Gastrocnemius medialis (tissue), 4 donors: ENCODE measurements at regions not wholly inside any gene's neighbourhood (a gene's known extent, or its start where the extent isn't known, plus 50 kb on each side); places are given as distances from the start of the nearest gene placed in this dataset.

Source experiments
- ATAC-seq, 2 donors: fragments of 150-250 bp; one replicate each; pipeline ENCODE4 v1.9.1; 2016
- DNase-seq, 2 donors: peaks; one replicate each; pipeline ENCODE4 v3.0.0-alpha.2; 2019
- H3K27ac ChIP-seq, 4 donors: fragments of 200-600 bp; sonication (generic); 1 replicate in 1 of 4; 2 replicates in 3 of 4; pipeline ENCODE4 v1.5.1; 2016 to 2018; ENCODE audit warnings: mild to moderate bottlenecking in 2 of 4, moderate library complexity in 1 of 4
- H3K27me3 ChIP-seq, 3 donors: fragments of 200-600 bp; sonication (generic) in 2 of 3; 1 replicate in 1 of 3; 2 replicates in 2 of 3; pipeline versions ENCODE4 v1.5.1 to v1.6.0; 2016 to 2019; ENCODE audit warnings: mild to moderate bottlenecking in 1 of 3, moderate library complexity in 1 of 3
- H3K36me3 ChIP-seq, 2 donors: fragments of 200-600 bp; sonication (generic) in 1 of 2; one replicate each; pipeline ENCODE4 v1.5.1; 2017 to 2018
- H3K4me1 ChIP-seq, 2 donors: fragments of 200-600 bp; sonication (generic) in 1 of 2; one replicate each; pipeline ENCODE4 v1.5.1; 2016 to 2017; ENCODE audit warnings: mild to moderate bottlenecking in 2 of 2
- H3K4me3 ChIP-seq, 4 donors: fragments of 200-600 bp; sonication (generic) in 3 of 4; 1 replicate in 1 of 4; 2 replicates in 3 of 4; pipeline ENCODE4 v1.5.1; 2016 to 2019; ENCODE audit warnings: mild to moderate bottlenecking in 2 of 4
- H3K9me3 ChIP-seq, 3 donors: fragments of 200-600 bp; sonication (generic) in 2 of 3; 1 replicate in 1 of 3; 2 replicates in 2 of 3; pipeline ENCODE4 v1.5.1; 2016 to 2019
- POLR2A ChIP-seq, 2 donors: fragments of 450-650 bp; IDR thresholded peaks; one replicate each; pipeline ENCODE4 v1.6.1; 2017; ENCODE audit warnings: antibody characterized with exemption in 2 of 2, mild to moderate bottlenecking in 2 of 2, moderate library complexity in 2 of 2
- in situ Hi-C, 4 donors: fragments of 200-750 bp; cut with MboI; loops; one replicate each; pipeline versions ENCODE4 v1.15.0 to v1.8.0; 2017; ENCODE audit warnings: low sequenced_read_pairs in 4 of 4
- intact Hi-C: fragments of 100-400 bp; cut with DNase I; formaldehyde crosslinking; loops from one replicate; pipeline ENCODE4 v1.15.1; 2023; ENCODE audit warnings: low total_unique reads
- TF ChIP-seq, protein P1 (sequence below), 5 experiments: fragments of 450-650 bp in 3 of 5; fragments of 200-600 bp in 2 of 5; sonication (generic) in 2 of 5; IDR thresholded peaks in 4 of 5; conservative IDR thresholded peaks in 1 of 5; 1 replicate in 4 of 5; 2 replicates in 1 of 5; pipeline ENCODE4 v1.5.1; 2016 to 2019; ENCODE audit warnings: antibody characterized with exemption in 5 of 5, mild to moderate bottlenecking in 3 of 5, moderate library complexity in 3 of 5

DNA sequence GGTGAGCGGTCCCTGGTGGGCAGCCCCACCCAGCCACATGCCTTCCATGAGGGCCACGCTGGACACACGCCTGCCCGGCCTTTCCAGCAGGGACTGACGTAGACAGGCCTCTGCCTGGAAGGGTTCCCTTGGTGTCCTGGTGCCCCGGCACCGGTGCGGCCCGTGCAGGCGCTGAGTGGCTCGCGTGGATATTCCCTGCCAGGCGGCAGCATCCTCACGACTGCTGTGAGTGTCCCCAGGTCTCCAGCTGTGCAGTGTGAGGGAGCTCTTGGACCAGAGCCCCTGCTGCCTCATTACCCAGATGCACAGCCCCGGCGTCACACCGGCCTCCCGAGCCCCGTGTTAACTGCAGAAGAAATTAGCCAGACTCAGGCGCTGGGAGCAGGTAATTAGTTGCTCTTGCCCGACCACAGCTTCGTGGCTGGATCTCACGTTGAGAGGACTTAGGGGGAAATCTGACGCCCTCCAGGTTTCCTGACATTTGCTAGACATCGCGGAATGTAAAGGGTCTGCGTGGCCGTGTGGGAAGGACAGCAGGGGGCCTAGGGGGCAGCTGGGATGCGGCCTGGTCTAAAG, 1196.3 kb downstream of the BRD1 start:
- TF ChIP-seq POLR2A (IDR thresholded peaks at IDR 0.05): no peak
- TF ChIP-seq, protein P1, sequence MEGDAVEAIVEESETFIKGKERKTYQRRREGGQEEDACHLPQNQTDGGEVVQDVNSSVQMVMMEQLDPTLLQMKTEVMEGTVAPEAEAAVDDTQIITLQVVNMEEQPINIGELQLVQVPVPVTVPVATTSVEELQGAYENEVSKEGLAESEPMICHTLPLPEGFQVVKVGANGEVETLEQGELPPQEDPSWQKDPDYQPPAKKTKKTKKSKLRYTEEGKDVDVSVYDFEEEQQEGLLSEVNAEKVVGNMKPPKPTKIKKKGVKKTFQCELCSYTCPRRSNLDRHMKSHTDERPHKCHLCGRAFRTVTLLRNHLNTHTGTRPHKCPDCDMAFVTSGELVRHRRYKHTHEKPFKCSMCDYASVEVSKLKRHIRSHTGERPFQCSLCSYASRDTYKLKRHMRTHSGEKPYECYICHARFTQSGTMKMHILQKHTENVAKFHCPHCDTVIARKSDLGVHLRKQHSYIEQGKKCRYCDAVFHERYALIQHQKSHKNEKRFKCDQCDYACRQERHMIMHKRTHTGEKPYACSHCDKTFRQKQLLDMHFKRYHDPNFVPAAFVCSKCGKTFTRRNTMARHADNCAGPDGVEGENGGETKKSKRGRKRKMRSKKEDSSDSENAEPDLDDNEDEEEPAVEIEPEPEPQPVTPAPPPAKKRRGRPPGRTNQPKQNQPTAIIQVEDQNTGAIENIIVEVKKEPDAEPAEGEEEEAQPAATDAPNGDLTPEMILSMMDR (IDR thresholded peaks at IDR 0.05 in 4 of 5, conservative IDR thresholded peaks at IDR 0.05 in 1 of 5): no peak
- DNase-seq: no peak
- in situ Hi-C loops (no loop called here), intact Hi-C loops (no loop called here)
- peaks cover 0 to 8% (median 0%) of the 10 kb centered on the region in 3 donors for H3K27me3 ChIP-seq
- no peaks in the 10 kb centered on the region for H3K36me3 ChIP-seq
- no peak overlapping the region for H3K4me3 ChIP-seq
- no peaks in the 10 kb centered on the region for H3K9me3 ChIP-seq
- no peaks in the 10 kb centered on the region for H3K4me1 ChIP-seq
- no peak for ATAC-seq
- no peak overlapping the region for H3K27ac ChIP-seq

DNA sequence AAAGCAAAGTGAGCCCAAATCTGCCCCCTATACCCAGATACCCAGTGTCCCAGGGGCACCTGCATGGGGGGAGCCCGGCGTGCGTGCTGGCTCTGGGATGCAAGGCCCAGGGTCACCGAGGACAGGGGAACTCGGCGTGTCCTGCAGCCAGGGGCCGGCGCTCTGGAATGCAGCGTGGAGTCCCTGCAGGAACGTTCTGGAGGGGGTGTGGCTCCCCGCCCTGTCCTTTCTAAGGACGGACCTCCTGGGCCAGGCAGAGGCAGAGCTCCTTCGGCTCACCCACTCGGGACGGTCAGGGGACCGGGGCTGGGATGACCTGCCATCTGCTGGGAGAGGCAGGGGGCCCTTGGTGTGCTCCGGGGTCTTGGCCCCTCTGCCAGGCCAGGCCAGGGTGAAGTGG, 1196.8 kb downstream of the BRD1 start:
- TF ChIP-seq, protein P1 (IDR thresholded peaks at IDR 0.05 in 4 of 5, conservative IDR thresholded peaks at IDR 0.05 in 1 of 5): no peak
- TF ChIP-seq POLR2A (IDR thresholded peaks at IDR 0.05): no peak
- Histone ChIP-seq H3K4me1 (no peaks in the 10 kb centered on the region), H3K9me3 (no peaks in the 10 kb centered on the region), H3K4me3 (no peak overlapping the region), H3K36me3 (no peaks in the 10 kb centered on the region), H3K27ac (no peak overlapping the region), H3K27me3 (peaks cover 0 to 8% (median 0%) of the 10 kb centered on the region in 3 donors)
- intact Hi-C loops: no loop called here
- ATAC-seq (no peak), DNase-seq (no peak)
- in situ Hi-C loops: no loop called here

DNA sequence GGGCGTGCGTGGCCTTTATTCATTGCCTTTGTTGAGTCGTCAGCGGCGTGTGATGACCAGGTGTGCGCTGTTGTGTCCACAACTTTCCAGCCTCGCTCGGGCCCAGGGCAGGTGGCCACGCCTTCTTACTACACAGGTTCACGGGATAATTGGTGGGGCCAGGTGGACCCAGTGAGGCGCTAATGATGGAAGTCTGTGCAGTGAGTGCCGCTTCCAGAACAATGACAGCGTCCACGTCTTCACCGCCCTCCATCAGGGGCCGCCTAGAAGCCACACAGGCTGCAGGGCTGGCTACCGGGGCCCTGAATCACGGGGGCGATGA, 1197.3 kb downstream of the BRD1 start:
- Histone ChIP-seq H3K27ac (no peak overlapping the region), H3K9me3 (no peaks in the 10 kb centered on the region), H3K4me1 (no peaks in the 10 kb centered on the region), H3K36me3 (no peaks in the 10 kb centered on the region), H3K4me3 (no peak overlapping the region), H3K27me3 (peaks cover 0 to 8% (median 0%) of the 10 kb centered on the region in 3 donors)
- in situ Hi-C loops: no loop called here
- ATAC-seq (no peak), DNase-seq (no peak)
- intact Hi-C loops: no loop called here
- TF ChIP-seq, protein P1 (IDR thresholded peaks at IDR 0.05 in 4 of 5, conservative IDR thresholded peaks at IDR 0.05 in 1 of 5): no peak
- no peak for TF ChIP-seq POLR2A (IDR thresholded peaks at IDR 0.05)

DNA sequence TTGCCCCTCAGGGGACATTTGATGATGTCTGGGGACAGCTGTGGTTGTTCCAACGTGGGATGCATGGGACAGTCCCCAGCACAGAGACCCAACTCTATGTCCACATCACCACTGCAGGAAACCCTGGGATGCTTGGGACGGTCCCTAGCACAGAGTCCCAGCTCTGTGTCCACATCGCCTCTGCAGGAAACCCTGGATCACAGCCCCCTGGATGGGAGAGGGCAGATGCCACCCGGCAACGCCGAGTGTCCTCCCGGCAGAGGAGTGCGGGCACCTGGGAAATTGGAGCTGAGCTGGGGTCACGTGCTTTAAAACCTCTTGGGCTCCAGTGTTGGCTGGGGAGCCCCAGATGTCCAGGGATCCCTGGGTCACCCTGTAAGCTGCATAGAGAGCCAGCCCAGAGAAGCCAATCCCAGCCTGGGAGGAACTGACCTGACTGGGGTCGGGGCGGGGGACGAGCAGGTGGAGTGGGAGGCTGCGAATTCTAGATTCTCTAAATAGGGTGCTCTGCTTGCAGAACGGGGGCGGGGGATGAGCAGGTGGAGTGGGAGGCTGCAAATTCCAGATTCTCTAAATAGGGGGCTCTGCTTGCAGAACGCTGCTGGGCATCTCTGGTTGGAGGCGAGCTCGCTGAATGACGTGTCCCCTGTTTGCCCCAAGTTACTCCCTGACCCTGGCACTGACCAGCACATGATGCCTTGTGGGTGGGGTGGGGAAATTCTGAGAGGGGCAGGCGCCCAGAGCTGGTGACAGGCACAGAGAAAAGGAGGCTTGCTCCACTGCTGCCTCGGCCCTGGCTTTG, 1197.8 kb downstream of the BRD1 start:
- in situ Hi-C loops: no loop called here
- H3K27ac ChIP-seq: no peak overlapping the region
- no peaks in the 10 kb centered on the region for H3K4me1 ChIP-seq
- no peaks in the 10 kb centered on the region for H3K36me3 ChIP-seq
- TF ChIP-seq POLR2A (IDR thresholded peaks at IDR 0.05): no peak
- DNase-seq: no peak
- ATAC-seq: no peak
- H3K4me3 ChIP-seq: no peak overlapping the region
- H3K27me3 ChIP-seq: peaks cover 0 to 8% (median 0%) of the 10 kb centered on the region in 3 donors
- no peaks in the 10 kb centered on the region for H3K9me3 ChIP-seq
- intact Hi-C loops: no loop called here

DNA sequence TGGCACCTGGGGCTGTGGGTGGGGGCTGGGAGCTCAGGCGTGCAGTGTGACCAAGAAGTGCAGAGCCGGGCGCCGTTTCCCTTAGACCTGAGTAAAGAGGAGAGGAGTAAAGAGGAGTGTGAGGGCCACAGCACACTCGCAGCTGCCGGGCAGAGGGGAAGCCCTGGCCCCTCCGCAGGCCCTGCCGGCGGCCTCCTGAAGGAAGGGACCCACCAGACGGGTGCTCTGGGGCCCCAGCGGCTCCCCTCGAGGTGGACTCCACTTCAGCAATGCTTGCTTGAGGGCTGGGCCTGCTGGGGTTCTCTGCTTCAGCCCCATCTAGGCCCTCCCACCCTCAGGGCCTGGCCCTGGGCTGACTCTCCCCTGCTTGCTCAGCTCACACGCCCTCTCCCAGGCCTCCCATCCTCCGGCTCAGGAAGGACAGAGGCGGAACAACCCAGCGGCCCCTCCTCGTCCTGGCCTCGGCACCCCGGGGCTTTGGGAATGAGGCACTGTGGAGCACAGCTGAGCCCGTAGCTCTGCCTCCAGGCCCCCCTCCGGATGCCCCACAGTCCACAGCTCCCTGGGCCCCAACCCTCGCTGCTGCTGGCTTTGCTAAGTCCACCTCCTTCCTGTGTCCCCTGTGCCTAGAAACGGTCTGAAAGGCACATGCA, 1198.7 kb downstream of the BRD1 start:
- in situ Hi-C loops: no loop called here
- intact Hi-C loops: no loop called here
- Histone ChIP-seq H3K27me3 (peaks cover 0 to 8% (median 0%) of the 10 kb centered on the region in 3 donors), H3K27ac (no peak overlapping the region), H3K4me1 (no peaks in the 10 kb centered on the region), H3K4me3 (no peak overlapping the region), H3K9me3 (no peaks in the 10 kb centered on the region), H3K36me3 (no peaks in the 10 kb centered on the region)
- ATAC-seq: no peak
- no peak for DNase-seq
- TF ChIP-seq POLR2A (IDR thresholded peaks at IDR 0.05): no peak
- TF ChIP-seq, protein P1 (IDR thresholded peaks at IDR 0.05 in 4 of 5, conservative IDR thresholded peaks at IDR 0.05 in 1 of 5): no peak
